Amniotic epithelial cell (primary cell): ENCODE measurements at regions not wholly inside any gene's neighbourhood (a gene's known extent, or its start where the extent isn't known, plus 50 kb on each side); places are given as distances from the start of the nearest gene placed in this dataset.

Experiments
- DNase-seq: peaks from one replicate; pipeline ENCODE4 v3.0.0-alpha.2; 2010; ENCODE audit warnings: low read depth

GRCh38 chr6:43948527-43949485 is 178.4 kb downstream of the MRPL14 start:
- peak; percentile 77 for DNase-seq

GRCh38 chr6:43947860-43948259 is 177.8 kb downstream of the VEGFA start:
- no peak for DNase-seq

- DNase-seq = no peak
Measured at GRCh38 chr6:43946641-43947363, 176.8 kb downstream of the VEGFA start.

GRCh38 chr6:43945768-43946080 is 175.7 kb downstream of the VEGFA start:
- no peak for DNase-seq

GRCh38 chr6:43944908-43945767 is 175.1 kb downstream of the VEGFA start:
- DNase-seq = no peak

- DNase-seq = no peak
Measured at GRCh38 chr6:43943781-43944250, 173.8 kb downstream of the VEGFA start.

GRCh38 chr6:43943099-43943766 is 173.2 kb downstream of the VEGFA start:
- no peak for DNase-seq

- no peak for DNase-seq
Measured at GRCh38 chr6:43942616-43943015, 172.6 kb downstream of the VEGFA start.

GRCh38 chr6:43942011-43942442 is 172.0 kb downstream of the VEGFA start:
- no peak for DNase-seq

- no peak for DNase-seq
Measured at GRCh38 chr6:43941174-43941573, 171.2 kb downstream of the VEGFA start.

- no peak for DNase-seq
Measured at GRCh38 chr6:43940393-43941087, 170.5 kb downstream of the VEGFA start.

GRCh38 chr6:43940071-43940392 is 170.0 kb downstream of the VEGFA start:
- no peak for DNase-seq

GRCh38 chr6:43939281-43940070 is 169.5 kb downstream of the VEGFA start:
- no peak for DNase-seq

GRCh38 chr6:43938178-43939105 is 168.4 kb downstream of the VEGFA start:
- no peak for DNase-seq

- DNase-seq = no peak
Measured at GRCh38 chr6:43937236-43938177, 167.5 kb downstream of the VEGFA start.

GRCh38 chr6:43936476-43936875 is 166.5 kb downstream of the VEGFA start:
- no peak for DNase-seq

- no peak for DNase-seq
Measured at GRCh38 chr6:43935921-43936439, 166.0 kb downstream of the VEGFA start.
